Retina (tissue), 1 donor: ENCODE measurements at regions not wholly inside any gene's neighbourhood (a gene's known extent, or its start where the extent isn't known, plus 50 kb on each side); places are given as distances from the start of the nearest gene placed in this dataset.

Source experiments
- DNase-seq: peaks from one replicate; pipeline ENCODE4 v3.0.0-alpha.2; 2016

DNA sequence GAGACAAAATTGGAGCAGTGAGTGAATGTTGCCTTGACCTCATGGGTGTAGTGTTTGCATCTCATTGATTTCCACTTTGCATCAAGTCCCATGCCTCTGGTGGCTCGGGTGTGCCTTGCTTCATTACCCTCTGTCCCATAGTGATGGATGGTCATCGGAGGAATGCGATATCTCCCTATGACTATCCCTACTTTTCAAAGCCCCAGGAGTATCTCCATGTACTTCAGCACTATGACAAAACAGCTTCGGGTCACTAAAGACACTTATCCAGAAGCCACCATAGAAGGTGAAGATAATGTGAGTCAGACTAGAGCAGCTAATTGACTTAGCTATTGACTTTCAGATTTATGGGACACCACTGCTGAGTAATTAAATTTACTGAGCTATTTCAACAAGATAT is 355.1 kb upstream of the CCDC196 start:
- no peak for DNase-seq

DNA sequence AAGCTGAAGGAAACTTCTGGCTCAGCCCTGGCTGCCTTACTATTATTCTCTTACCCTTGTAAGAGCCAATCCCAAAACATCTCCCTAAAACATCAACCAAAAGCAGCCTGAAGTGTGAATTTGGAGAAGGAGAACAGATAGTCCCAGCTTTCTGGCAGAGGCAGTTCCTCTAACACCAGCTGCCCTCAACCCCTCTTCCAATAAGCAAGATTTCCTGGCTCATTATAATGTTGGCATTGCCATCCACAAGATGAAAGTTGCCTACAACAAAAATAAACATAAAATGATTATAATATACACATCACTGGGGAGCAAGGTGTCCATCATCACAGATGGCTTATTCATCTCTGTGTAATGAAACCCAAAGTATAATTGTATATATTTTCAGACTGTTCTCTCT is 352.5 kb upstream of the CCDC196 start:
- no peak for DNase-seq

DNA sequence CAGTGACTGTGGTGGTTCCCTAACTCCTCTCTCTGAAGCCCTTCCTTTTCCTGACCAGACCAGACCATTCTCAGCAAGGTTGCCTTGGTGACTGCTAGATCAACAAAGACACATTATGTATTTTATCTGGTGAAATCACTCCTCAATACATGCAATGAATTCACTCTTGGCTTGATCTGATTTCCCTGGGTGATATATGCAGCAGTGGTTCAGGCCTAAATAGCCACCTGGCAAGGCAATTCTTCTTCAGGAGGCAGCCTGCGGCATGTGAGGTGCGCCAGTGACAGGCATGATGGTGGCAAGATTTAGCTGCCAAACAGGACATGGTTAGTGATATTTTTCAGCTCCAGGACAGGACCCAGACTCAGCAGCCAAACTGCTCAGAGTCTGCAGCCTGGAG is 350.3 kb upstream of the CCDC196 start:
- DNase-seq: no peak

DNA sequence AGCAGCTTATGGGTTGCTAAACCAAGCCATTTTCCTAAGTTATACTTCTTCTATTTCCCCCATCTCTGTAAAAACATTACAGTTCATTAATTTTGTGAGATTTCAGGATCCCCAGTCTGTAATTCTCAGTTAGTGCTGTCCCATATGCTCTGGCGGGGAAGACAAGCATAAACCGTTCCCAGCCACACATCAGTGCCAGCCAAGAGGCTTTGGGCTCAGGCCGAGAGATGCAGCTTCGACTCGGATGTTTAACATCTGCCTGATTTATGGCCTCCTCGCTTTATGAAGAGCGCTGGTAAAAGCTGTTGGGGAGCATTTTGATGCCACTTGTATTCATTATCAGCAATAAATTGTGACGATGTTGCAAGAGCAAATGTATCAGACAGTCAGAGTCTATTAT is 349.1 kb upstream of the CCDC196 start:
- no peak for DNase-seq

DNA sequence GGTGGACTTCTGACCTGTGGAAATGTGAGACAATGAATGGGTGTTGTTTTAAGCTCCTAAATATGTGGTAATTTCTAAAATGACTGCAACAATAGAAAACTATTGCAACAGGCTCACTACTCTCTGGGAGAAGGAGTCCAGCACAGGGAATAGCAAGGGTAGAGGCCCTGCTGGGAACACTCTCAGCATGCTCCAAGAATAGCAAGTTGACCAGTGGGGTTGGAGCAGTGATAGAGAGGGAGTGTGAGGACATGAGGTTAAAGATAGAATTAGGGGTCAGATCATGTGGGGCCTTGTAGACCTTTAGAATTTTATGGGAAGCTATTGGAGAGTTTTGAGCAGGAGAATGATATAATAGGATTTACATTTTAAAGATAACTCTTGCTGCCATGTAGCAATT is 346.7 kb upstream of the CCDC196 start:
- DNase-seq: no peak

DNA sequence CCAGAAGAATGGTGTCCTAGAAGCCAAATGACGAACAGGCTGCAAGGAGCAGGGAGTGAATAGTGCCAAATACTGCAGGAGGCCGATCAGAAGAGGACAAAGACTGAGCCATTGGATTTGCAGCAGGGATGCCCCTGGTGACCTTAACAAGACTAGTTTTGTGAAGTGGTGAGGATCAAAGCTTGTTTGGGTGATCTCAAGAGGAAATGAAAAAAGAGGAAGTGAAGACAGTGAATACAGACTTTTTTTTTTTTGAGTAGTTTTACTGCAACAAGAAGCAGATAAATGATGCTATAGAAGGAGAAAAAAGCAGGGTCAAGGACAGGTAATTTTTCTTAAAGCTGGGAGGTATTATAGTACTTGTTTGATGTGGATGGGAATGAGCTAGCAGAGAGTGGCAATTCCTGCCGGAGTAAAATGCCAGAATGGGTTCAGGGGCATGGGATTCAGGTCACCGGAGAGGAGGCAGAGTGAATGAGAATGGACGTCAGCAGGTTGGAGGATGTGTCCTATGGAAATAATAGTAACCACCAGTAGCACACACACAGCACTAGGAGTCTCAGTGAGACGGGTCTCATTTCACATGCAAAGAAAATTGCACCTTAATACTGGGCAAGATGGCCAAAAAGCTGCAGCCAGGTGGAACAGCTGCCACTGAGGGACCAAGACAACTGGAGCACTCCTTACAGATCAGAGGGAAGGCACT is 345.8 kb upstream of the CCDC196 start:
- no peak for DNase-seq

DNA sequence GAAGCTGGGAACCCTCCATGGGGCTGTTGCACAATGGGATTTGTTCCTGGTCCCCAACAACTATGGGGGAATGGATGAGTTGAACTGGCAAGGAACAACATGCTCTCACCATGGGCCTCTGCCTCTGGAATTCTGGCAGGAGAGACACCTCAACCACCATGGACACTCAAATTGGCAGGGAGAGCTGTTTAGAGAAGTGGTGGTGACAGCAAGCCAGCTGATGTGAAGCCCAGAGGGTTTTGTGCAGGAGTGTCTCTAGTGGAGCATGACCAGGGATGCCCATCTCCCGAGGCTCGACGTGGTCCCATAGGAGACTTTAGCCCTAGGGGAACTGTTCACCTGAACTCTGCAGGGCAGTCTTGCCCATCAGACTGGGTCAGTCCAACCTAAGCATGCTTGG is 345.2 kb upstream of the CCDC196 start:
- DNase-seq: no peak

DNA sequence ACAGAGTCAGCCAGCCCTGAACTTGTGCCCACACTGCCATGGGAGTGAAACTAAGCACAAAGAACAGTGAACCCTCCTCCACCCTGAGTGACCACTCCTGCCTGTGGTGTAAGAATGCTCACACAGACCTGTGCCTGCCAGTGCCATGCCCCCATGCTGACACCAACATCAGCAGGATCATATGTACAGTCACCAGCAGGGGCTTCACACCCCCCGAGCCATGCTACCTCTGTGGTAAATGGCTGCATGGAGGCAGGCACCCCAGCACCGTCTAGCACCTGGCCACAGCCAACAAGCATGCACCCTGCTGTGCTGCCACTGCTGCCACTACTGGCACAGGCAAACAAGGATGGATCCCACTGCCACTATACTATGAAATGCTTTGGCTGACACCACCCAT is 344.4 kb upstream of the CCDC196 start:
- no peak for DNase-seq

DNA sequence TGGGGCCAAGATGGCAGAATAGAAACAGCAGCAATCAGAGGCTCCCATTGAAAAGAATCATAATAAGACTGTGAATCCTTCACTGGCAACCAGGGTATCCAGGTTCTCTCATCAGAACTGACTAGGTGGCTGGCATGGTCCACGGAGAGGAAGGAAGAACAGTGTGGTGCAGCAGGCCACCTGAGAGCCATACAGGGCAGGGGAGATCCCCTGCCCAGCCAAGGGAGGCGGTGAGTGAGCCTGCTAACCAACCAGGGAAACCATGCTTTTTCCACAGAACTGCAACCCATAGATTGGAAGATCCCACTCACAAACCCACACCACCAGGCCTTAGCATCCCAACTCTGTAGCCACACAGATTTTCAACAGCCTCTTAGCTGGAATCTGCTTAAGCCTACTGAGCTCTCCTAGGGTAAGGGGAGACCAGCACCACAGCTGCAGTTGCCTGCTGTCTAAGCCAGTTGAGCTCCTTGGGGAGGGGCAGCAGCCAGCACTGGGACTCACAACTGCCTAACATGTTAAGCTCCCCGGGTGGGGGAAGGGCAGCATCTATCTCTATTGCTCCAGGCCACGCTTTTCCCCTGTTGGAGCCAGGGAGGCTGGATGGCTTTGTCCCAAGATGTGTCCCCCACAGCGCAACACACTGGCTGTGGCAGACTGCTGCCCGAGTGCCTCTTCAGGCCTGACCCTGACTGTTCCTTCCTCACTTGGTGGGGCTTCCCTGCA is 342.6 kb upstream of the CCDC196 start:
- DNase-seq: no peak

DNA sequence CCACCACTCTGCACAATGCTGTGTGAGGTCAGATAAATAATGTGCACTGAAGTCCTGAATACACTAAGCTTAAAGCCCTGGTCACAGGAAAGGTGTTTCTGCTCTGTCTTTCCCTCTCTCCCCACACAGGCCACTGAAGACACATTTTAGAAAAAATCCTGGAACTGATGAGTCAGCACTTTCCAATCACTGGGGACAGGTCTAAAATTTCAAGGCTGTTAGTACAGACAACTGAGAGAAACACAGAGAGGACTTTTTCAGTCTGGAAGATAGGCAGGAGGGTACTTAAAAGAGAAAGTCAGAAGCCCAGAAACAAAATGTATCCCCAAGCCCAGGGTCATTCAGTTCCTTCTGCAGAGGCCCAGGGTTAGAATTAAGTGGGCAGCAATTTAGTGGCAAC is 333.9 kb upstream of the CCDC196 start:
- no peak for DNase-seq

DNA sequence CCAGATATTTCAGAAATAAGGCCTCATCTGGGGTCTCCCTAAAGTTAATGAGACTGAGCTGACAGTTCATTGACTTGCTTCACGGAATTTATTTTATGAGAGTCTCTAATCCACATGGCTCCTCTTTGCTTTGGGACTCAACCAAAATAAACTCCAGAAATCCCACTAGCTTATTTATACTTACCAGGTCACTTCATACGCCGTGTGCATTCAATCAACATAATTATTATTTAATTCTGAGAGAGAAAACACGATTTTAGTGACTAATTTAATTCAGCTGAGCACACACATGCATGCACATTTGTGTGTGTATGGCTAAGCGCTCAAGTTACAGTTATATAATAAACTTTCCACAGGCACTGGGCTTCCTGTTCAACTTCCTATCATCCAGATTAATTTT is 333.4 kb upstream of the CCDC196 start:
- no peak for DNase-seq

DNA sequence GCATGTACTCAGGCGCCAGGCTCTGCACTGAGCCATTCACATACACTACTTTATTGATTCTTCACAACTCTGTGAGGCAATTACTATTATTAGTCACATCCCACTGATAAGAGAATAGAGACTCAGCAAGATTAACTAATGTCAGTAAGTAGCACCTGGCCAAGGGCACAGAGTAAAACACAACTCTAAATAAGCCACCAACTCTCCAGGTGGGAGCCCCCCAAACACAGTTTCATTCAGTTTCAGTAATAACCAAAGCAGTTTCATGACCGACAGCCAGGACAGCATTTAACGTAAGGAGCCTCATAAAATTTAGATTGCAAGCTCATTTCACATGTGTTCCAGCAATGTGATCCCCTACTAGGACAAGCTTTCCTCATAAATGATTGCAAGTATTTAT is 323.1 kb upstream of the CCDC196 start:
- no peak for DNase-seq

DNA sequence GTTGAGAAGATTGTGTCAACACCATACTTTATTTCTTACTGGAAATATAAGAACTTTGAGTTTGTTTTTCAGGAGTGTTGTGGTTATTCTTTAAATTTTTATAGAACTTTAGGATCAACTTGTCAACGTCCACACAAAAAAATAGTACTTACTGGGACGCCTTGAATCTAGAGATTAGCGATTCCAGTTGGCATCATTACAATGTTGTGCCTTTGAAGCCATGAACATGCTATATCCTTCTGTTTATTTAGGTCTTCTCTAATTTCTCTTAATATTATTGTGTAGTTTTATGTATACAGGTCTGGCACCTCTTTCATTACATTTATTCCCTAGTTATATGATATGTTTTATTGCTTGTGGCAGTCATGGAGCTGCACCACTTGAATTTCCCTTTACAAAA is 320.8 kb upstream of the CCDC196 start:
- no peak for DNase-seq

DNA sequence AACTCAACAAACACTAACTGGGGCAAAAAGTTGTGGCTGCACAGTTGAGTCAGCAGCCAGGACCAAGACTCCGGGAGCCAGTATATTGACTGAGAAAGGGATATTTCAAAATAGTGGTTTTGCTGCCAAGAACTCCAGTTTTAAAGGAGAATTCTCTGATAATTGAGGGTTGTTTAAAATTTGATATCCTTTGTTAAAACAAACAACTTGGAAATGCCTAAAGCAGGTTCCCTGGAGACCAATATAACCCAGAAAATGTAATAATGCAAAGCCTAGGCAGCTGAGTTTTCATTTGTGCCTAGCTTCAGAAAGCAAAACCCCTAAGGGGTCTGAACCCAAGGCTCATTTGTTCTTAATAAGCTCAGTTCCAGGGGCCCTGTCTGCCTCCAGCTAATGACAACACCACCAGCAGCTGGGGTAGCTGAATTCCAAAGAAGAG is 311.7 kb upstream of the CCDC196 start:
- DNase-seq: no peak

DNA sequence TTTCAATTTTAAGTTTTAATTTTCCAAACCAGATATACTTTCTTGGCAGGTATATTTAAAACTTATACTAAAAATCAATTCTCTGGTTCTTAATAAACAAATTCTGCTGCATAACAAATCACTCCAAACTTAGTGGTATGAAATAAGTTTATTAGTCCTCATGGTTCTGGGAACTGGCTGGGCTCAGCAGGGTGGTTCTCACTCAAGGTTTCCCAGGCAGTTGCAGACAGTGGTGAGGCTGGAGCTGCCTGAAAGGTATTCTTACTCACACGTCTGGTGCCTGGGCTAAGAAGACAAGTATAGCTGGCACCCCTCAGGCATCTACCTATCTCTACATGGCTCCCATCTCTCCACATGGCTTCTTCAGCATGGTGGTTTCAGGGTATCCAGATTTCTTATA is 308.2 kb upstream of the CCDC196 start:
- no peak for DNase-seq

DNA sequence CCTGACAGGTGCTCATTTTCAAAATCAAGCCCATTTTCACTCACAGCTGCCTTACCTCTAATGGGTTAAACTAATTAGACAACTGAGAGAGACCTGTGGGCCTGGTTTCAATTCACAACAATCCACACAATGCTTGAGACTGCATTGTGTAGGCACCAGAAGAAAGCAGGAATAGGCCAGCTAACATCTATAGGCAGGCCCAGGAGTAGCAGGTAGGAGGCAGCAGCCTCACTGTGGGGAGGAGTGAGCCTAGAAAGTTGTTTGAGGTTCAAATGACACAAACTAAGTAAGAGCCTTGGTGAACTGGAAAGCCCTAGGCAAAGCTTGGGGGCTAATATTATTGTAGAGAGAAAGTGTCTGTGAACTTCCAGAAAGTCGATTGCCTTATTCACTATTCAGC is 289.5 kb upstream of the CCDC196 start:
- DNase-seq: no peak

DNA sequence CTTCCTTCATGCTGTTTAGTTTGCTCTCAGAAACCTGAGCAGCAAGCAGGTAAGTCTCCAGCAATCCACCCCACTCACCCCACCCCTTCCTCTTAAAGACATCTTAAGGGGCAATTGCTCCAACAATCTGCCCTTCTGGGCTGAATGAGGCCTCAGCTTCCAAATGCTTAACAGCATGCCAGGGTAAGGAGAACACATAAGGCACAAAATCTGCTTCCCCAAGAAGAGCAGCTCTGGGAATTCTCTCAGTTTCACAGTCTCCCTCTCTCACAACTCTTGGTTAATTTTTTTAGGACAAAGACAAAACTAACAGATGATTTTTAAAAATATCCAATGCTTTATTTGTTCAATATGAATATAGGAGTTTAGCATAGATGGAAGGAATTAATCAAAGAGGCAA is 288.9 kb upstream of the CCDC196 start:
- no peak for DNase-seq

DNA sequence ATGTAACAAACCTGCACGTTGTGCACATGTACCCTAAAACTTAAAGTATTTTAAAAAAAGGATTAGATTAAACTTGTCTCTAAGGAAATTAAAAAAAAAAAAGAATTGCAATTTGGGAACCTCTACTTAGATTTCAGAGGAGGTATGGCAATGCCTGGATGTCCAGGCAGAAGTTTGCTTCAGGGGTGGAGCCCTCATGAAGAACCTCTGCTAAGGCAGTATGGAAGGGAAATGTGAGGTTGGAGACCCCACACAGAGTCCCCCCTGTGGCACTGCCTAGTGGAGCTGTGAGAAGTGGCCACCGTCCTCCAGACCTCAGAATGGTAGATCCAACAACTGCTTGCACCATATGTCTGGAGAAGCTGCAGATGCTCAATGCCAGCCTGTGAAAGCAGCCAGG is 279.6 kb upstream of the CCDC196 start:
- DNase-seq: peak; percentile 5

DNA sequence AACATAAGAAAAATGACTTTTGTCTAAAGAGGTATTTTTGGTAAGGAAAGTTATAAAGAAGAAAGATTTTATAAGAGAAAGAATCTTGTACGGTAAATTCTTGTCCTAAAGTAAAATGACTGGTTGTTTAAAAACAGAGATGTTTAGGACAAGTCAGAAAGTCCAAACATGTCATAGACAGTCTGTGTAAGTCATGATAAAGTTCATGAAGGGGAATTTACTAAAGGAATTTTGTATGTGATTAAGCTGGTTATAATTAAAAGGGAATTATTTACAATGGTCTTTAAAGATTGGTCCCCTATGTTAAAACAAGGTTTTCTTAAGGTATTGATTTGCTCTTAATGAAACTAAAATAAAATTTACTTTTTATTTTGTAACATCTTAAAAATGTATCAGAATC is 269.4 kb upstream of the CCDC196 start:
- no peak for DNase-seq

DNA sequence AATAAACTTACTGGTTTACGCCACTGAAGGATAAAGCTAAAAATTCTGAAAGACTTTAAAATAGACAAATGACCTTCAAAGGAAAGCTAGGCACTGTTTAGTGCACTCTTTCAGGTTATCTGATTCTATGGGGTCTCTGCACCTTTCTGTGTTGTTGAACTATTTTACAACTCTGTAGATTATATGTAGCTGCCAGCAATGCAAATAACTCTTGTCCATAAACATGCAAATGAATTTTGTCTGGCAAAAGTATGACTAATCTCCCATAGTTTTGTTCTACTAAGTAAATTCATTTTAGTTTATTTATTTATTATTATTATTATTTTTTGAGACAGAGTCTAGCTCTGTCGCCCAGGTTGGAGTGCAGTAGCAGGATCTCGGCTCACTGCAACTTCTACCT is 266.3 kb upstream of the CCDC196 start:
- DNase-seq: no peak

DNA sequence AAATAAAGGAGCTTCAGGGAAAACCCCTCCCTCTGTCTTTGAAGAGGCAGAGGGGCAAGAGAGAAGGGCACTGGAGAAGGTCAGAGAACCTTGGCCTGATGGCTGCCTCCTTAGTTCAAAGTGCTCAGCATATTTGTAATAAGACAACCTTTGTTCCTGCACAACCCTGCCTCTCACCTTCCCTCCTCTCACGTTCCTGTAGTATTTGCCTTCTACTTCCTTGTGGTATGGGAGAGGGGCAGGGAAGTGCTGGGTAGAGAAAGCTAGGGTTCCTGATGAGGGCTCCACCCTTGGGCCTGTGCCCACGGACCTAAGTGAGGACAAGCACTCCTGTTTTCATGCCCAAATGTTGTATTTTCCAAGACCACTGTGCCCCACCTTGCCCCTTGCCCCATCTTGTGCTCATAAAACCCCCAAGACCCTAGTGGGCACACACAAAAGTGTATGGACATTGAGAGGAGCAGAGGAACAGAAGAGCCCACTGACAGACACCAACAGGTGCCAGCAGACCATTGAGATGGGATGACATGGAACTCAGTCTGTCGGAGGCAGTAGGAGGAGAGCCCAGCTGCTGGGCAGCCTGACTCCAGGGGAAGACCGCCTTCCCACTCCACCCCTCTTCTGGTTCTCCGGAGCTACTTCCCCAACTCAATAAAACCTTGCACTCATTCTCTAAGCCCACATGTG is 261.5 kb upstream of the CCDC196 start:
- DNase-seq: no peak

DNA sequence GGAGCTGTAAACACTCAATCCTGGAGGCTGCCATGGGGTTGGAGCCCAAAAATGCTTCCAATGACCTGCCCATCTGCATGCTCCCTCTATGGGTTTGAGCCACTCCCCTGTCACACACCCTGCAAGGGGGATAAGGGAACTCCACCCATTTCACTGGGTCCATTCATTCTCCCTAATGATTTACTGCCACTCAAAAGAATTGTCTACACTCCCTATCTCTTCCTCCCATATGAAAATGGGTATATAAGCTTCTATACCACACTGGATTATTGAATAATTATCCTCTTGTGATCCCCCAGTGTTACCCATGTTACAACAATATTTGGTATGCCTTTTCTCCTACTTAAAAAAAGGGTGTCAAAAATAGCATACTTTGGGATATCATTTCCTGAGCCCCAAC is 260.8 kb upstream of the CCDC196 start:
- no peak for DNase-seq

DNA sequence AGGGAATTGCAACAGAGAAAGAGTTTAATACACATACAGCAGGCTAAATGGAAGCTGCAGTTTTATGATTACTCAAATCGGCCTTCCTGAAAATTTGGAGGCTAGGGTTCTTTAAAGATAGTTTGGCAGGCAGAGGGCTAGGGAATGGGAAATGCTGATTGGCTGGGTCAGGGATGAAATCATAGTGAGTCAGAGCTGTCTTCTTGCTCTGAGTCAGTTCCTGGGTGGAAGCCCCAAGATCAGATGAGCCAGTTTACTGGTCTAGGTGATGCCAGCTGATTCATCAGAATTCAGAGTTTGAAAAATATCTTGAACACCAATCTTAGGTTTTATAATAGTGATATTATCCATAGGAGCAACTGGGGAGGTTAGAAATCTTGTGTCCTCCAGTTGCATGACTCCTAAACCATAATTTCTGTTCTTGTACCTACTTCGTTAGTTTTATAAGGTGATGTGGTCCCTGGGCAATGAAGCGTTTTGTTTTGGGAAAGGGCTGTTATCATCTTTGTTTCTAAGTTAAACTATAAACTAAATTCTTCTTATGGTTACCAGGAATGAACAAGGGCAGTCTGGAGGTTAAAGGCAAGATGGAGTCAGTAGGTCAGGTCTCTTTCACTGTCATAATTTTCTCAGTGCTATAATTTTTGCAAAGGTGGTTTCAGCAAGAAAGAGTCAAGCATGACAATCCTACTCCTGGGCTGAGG is 257.8 kb upstream of the CCDC196 start:
- DNase-seq: no peak

DNA sequence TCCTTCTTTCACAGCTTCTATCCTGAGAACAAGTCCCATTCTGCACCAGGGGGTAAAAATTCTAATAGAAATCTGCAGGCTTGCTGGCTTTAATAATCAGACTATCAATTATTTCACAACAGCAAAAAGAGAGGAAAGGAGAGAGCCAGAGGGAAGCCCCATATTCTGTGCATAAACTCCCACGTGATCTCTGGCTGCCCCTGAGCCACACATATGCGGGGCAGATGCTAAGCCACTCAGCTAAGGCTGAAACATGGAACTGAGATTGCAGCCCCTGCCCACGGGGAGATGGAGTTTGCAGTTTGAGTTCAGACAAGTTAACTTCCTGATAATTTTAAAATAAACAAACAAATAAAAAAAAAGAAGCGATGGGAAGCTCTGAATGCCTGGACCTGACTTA is 254.4 kb upstream of the CCDC196 start:
- DNase-seq: no peak
